ENCODE measurements at regions not wholly inside any gene's neighbourhood (a gene's known extent, or its start where the extent isn't known, plus 50 kb on each side); places are given as distances from the start of the nearest gene placed in this dataset.
"Not testable (repeated sequence)": the region's sequence is repeated elsewhere in the genome, so short reads cannot be mapped to it uniquely, and the experiment has no call there.

DNA sequence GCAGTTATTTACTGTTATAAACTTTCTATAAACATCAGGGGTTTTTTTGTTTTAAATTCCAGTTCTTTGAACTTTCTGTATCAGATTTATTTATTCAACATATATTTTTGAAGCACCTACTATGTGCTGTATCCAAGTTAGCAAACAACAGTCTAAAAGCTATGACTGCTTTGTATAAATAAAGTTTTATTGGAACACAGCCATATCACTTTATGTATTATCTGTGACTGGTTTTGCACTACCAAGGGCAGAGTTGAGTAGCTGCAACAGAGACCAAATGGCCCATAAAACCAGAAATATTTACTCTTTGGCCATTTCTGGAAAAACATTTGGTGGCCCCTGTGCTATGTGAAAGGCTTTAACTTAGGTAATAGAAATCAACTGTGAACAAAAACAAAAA, 110.2 kb upstream of the ERCC4 start:
- Mint-ChIP-seq H3K27ac (no peak overlapping the region), H3K36me3 (ENCODE audit: low read depth) (no peaks in the 10 kb centered on the region), H3K4me1 (ENCODE audit: low read depth) (no peaks in the 10 kb centered on the region), H3K4me3 (no peak overlapping the region), H3K27me3 (ENCODE audit: insufficient read depth) (peaks cover 2% of the 10 kb centered on the region), H3K9me3 (no peaks in the 10 kb centered on the region)
- DNase-seq (ENCODE audit: low spot score): no peak
- intact Hi-C loops (cut with micrococcal nuclease): no loop called here

GRCh38 chr16:13811834-13812233, 108.1 kb upstream of the ERCC4 start:
- DNase-seq (ENCODE audit: low spot score): no peak
- no peaks in the 10 kb centered on the region for H3K36me3 Mint-ChIP-seq (ENCODE audit: low read depth)
- no peak overlapping the region for H3K4me3 Mint-ChIP-seq
- H3K4me1 Mint-ChIP-seq (ENCODE audit: low read depth): no peaks in the 10 kb centered on the region
- no peaks in the 10 kb centered on the region for H3K9me3 Mint-ChIP-seq
- H3K27me3 Mint-ChIP-seq (ENCODE audit: insufficient read depth): peaks cover 2% of the 10 kb centered on the region
- H3K27ac Mint-ChIP-seq: no peak overlapping the region
- intact Hi-C loops (cut with micrococcal nuclease): no loop called here

- Mint-ChIP-seq H3K27ac (no peak overlapping the region), H3K9me3 (no peaks in the 10 kb centered on the region), H3K4me1 (ENCODE audit: low read depth) (no peaks in the 10 kb centered on the region), H3K36me3 (ENCODE audit: low read depth) (no peaks in the 10 kb centered on the region), H3K27me3 (ENCODE audit: insufficient read depth) (no peaks in the 10 kb centered on the region), H3K4me3 (no peak overlapping the region)
- intact Hi-C loops (cut with micrococcal nuclease): no loop called here
- DNase-seq (ENCODE audit: low spot score): no peak
These were observed 103.3 kb upstream of the ERCC4 start for GRCh38 chr16:13816701-13817100.

- Mint-ChIP-seq H3K4me3 (no peak overlapping the region), H3K27me3 (ENCODE audit: insufficient read depth) (no peaks in the 10 kb centered on the region), H3K27ac (no peak overlapping the region), H3K36me3 (ENCODE audit: low read depth) (no peaks in the 10 kb centered on the region), H3K9me3 (no peaks in the 10 kb centered on the region), H3K4me1 (ENCODE audit: low read depth) (no peaks in the 10 kb centered on the region)
- intact Hi-C loops (cut with micrococcal nuclease): no loop called here
- no peak for DNase-seq (ENCODE audit: low spot score)
These were observed 96.5 kb upstream of the ERCC4 start for GRCh38 chr16:13823501-13823900.

DNA sequence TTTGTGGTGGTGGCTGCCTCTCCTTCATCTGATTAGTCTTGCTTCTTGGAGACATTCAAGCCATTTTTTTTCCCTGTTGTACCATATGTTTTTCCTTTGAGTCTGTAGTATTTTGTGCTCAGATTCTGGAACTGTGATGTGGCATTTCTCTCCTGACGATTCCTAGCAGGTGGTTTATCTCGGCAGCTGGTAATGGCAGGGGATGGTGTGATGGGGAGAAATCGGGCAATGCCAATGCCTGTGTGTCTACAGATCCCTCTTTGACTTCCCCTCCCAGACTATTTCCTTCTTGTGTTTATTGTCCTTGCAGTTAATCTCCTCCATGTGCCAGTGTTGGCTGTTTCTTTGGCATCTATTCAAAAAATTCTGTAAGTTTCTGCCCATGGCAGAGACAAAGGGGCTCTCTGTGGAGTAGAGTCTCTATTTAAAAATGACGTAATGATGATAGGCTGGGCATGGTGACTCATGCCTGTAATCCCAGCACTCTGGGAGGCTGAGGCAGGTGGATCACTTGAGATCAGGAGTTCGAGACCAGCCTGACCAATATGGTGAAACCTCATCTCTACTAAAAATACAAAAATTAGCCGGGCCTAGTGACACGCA, 90.2 kb upstream of the ERCC4 start:
- H3K4me3 Mint-ChIP-seq: no peak overlapping the region
- no peaks in the 10 kb centered on the region for H3K36me3 Mint-ChIP-seq (ENCODE audit: low read depth)
- H3K4me1 Mint-ChIP-seq (ENCODE audit: low read depth): no peaks in the 10 kb centered on the region
- peaks cover 8% of the 10 kb centered on the region for H3K9me3 Mint-ChIP-seq
- no peak overlapping the region for H3K27ac Mint-ChIP-seq
- no peaks in the 10 kb centered on the region for H3K27me3 Mint-ChIP-seq (ENCODE audit: insufficient read depth)
- intact Hi-C loops (cut with micrococcal nuclease): no loop called here
- no peak for DNase-seq (ENCODE audit: low spot score)

DNA sequence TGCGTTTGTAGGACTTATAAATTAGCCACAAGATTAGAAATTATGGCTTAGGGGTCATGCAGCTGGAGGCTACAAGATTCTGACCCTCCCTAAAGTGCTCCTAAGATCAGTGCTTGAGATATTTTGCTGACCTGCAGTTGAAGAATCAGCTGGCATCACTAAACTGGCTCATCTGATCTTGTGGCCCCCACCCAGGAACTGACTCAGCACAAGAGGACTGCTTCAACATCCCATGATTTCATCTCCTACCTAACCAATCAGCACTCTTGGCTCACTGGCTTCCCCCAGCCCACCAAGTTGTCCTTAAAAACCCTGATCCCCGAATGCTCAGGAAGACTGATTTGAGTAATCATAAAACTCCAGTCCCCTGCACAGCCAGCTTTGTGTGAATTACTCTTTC, 86.4 kb upstream of the ERCC4 start:
- H3K4me3 Mint-ChIP-seq: no peak overlapping the region
- H3K36me3 Mint-ChIP-seq (ENCODE audit: low read depth): no peaks in the 10 kb centered on the region
- H3K27me3 Mint-ChIP-seq (ENCODE audit: insufficient read depth): no peaks in the 10 kb centered on the region

DNA sequence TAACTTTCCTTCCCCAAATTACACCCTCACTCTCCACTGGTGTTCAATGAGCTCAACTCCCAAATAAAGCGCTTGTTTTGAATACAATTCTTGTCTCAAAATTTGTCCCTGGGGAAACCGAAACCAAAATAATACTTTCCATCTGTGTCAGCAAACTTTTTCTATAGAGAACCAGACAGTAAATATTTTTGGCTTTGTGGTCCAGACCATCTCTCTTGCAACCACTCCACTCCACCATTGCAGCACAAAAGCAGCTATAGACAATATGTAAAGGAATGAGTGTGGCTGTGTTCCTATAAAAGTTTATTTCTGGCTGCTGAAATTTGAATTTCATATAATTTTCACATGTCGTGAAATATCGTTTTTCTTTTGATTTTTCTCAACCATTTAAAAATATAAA, 84.6 kb upstream of the ERCC4 start:
- no peak for DNase-seq (ENCODE audit: low spot score)
- no peak overlapping the region for H3K27ac Mint-ChIP-seq
- peaks cover 3% of the 10 kb centered on the region for H3K9me3 Mint-ChIP-seq
- no peaks in the 10 kb centered on the region for H3K4me1 Mint-ChIP-seq (ENCODE audit: low read depth)
- H3K27me3 Mint-ChIP-seq (ENCODE audit: insufficient read depth): no peaks in the 10 kb centered on the region
- intact Hi-C loops (cut with micrococcal nuclease): no loop called here
- H3K4me3 Mint-ChIP-seq: no peak overlapping the region
- H3K36me3 Mint-ChIP-seq (ENCODE audit: low read depth): no peaks in the 10 kb centered on the region

More for the DNA sequence above, 86.4 kb upstream of the ERCC4 start:
- Mint-ChIP-seq H3K27ac (no peak overlapping the region), H3K9me3 (peaks cover 8% of the 10 kb centered on the region), H3K4me1 (ENCODE audit: low read depth) (no peaks in the 10 kb centered on the region)
- intact Hi-C loops (cut with micrococcal nuclease): no loop called here
- DNase-seq (ENCODE audit: low spot score): no peak

DNA sequence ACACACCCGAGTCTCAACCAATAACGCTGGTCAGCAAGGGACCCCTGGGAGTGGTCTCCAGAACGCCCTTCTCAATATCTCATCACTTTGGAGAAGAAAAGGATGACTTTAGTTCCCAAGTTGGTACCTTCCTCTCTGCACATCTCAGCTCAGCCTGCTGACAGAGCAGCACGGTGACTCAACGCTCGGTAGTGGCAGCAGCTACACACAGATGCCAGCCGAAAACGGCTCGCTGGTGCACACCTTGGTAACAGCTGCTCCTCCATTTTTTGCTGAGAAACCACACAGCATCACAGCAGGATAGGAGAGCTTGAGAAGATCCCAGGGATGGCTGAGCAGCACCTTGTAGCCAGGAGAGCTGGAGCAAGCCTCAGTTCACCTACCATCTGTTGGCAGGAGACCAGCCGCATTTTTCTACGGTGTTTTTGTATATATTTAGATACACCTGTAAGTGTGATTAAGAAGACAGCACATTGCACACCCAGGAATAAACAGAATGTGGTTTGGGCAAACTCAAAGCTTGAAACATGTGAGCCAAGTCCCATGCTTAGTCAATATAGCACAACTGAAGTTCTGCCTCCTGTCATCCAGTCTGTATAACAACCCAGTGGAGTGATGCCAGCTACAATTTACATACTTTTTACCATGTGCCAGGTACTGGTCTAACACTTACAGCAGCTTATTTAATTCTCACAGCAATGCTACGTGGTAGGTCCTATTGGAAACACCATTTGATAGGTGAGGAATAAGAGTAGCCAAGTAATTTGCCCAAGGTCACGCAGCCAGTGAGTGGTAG, 83.8 kb upstream of the ERCC4 start:
- no peak overlapping the region for H3K27ac Mint-ChIP-seq
- peaks cover 2% of the 10 kb centered on the region for H3K9me3 Mint-ChIP-seq
- DNase-seq (ENCODE audit: low spot score): no peak
- no peak overlapping the region for H3K4me3 Mint-ChIP-seq
- intact Hi-C loops (cut with micrococcal nuclease): no loop called here
- no peaks in the 10 kb centered on the region for H3K4me1 Mint-ChIP-seq (ENCODE audit: low read depth)
- no peaks in the 10 kb centered on the region for H3K27me3 Mint-ChIP-seq (ENCODE audit: insufficient read depth)
- H3K36me3 Mint-ChIP-seq (ENCODE audit: low read depth): no peaks in the 10 kb centered on the region

DNA sequence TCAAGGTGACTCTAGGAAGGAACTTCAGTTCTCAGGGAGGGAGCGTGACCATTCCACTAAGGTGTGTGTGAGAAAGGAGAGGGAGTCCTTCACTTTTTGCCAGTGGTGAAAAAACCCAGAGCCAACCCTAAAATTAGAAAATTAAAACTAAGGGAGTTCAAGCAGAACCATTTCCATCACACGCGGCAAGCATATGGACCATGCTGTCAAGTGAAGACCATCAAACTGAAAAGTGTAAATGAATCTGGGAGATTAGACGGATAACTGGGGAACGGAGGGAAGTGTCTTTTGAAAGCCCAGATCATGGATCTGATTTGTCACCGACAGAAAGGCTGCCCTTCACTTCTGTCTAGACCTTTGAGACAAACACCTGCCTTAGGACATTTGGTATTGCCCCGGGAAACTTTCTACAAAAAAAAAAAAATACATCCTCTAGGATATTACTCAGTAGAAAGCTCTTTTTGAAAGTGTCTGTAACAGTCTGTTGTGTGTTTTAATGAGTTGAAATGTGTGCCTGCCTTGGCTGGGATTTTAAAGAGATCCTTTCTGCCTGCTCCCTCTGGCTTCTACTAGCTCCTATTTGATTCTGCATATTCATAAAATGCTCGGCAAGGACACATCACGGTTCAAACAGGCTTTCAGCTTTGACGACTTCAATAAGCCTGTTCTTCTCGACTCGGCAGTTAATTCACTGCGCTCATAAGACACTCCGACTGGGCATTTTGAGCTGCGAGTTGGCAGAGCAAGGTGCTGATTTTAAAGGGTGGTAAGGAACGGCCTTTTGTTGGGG, 81.4 kb upstream of the ERCC4 start:
- H3K36me3 Mint-ChIP-seq (ENCODE audit: low read depth): no peaks in the 10 kb centered on the region
- no peaks in the 10 kb centered on the region for H3K27me3 Mint-ChIP-seq (ENCODE audit: insufficient read depth)
- H3K4me3 Mint-ChIP-seq: no peak overlapping the region
- no peaks in the 10 kb centered on the region for H3K9me3 Mint-ChIP-seq
- H3K4me1 Mint-ChIP-seq (ENCODE audit: low read depth): no peaks in the 10 kb centered on the region
- H3K27ac Mint-ChIP-seq: no peak overlapping the region
- intact Hi-C loops (cut with micrococcal nuclease): no loop called here
- DNase-seq (ENCODE audit: low spot score): no peak

GRCh38 chr16:13839577-13839976, 80.4 kb upstream of the ERCC4 start:
- no peaks in the 10 kb centered on the region for H3K27me3 Mint-ChIP-seq (ENCODE audit: insufficient read depth)
- no peaks in the 10 kb centered on the region for H3K9me3 Mint-ChIP-seq
- no peaks in the 10 kb centered on the region for H3K4me1 Mint-ChIP-seq (ENCODE audit: low read depth)
- H3K36me3 Mint-ChIP-seq (ENCODE audit: low read depth): no peaks in the 10 kb centered on the region
- H3K27ac Mint-ChIP-seq: no peak overlapping the region
- no peak overlapping the region for H3K4me3 Mint-ChIP-seq
- no peak for DNase-seq (ENCODE audit: low spot score)
- intact Hi-C loops (cut with micrococcal nuclease): no loop called here

- H3K9me3 Mint-ChIP-seq: no peaks in the 10 kb centered on the region
These were observed 74.7 kb upstream of the ERCC4 start for GRCh38 chr16:13845232-13845631.

GRCh38 chr16:13848795-13849194, 71.2 kb upstream of the ERCC4 start:
- H3K36me3 Mint-ChIP-seq (ENCODE audit: low read depth): no peaks in the 10 kb centered on the region
- H3K27me3 Mint-ChIP-seq (ENCODE audit: insufficient read depth): no peaks in the 10 kb centered on the region
- no peaks in the 10 kb centered on the region for H3K9me3 Mint-ChIP-seq
- no peaks in the 10 kb centered on the region for H3K4me1 Mint-ChIP-seq (ENCODE audit: low read depth)
- H3K4me3 Mint-ChIP-seq: no peak overlapping the region
- intact Hi-C loops (cut with micrococcal nuclease): no loop called here
- no peak overlapping the region for H3K27ac Mint-ChIP-seq
- DNase-seq (ENCODE audit: low spot score): no peak

More at GRCh38 chr16:13845232-13845631, 74.7 kb upstream of the ERCC4 start:
- Mint-ChIP-seq H3K36me3 (ENCODE audit: low read depth) (no peaks in the 10 kb centered on the region), H3K27ac (no peak overlapping the region), H3K27me3 (ENCODE audit: insufficient read depth) (no peaks in the 10 kb centered on the region), H3K4me1 (ENCODE audit: low read depth) (no peaks in the 10 kb centered on the region), H3K4me3 (no peak overlapping the region)
- intact Hi-C loops (cut with micrococcal nuclease): no loop called here
- no peak for DNase-seq (ENCODE audit: low spot score)

- DNase-seq (ENCODE audit: low spot score); H3K9me3 Mint-ChIP-seq; H3K4me3 Mint-ChIP-seq; intact Hi-C loops (cut with micrococcal nuclease); H3K27me3 Mint-ChIP-seq (ENCODE audit: insufficient read depth); H3K27ac Mint-ChIP-seq; H3K36me3 Mint-ChIP-seq (ENCODE audit: low read depth); H3K4me1 Mint-ChIP-seq (ENCODE audit: low read depth): not testable (repeated sequence)
These were observed 69.8 kb upstream of the ERCC4 start for GRCh38 chr16:13850173-13850572.
